ENCODE measurements at regions not wholly inside any gene's neighbourhood (a gene's known extent, or its start where the extent isn't known, plus 50 kb on each side); places are given as distances from the start of the nearest gene placed in this dataset.

GRCh38 chr5:4197151-4197550 is 601.5 kb downstream of the IRX1 start:
- DNase-seq (ENCODE audit: low read depth): no peak

GRCh38 chr5:4198461-4198860 is 602.8 kb downstream of the IRX1 start:
- DNase-seq (ENCODE audit: low read depth): no peak

GRCh38 chr5:4199049-4199841 is 603.6 kb downstream of the IRX1 start:
- no peak for DNase-seq (ENCODE audit: low read depth)

GRCh38 chr5:4203146-4203545 is 607.5 kb downstream of the IRX1 start:
- no peak for DNase-seq (ENCODE audit: low read depth)

- DNase-seq (ENCODE audit: low read depth): no peak
Observed at GRCh38 chr5:4204276-4205141, 608.9 kb downstream of the IRX1 start.

GRCh38 chr5:4205398-4205797 is 609.8 kb downstream of the IRX1 start:
- no peak for DNase-seq (ENCODE audit: low read depth)

- no peak for DNase-seq (ENCODE audit: low read depth)
Observed at GRCh38 chr5:4206127-4206526, 610.5 kb downstream of the IRX1 start.

GRCh38 chr5:4207486-4207885 is 611.9 kb downstream of the IRX1 start:
- DNase-seq (ENCODE audit: low read depth): no peak

GRCh38 chr5:4208537-4208936 is 612.9 kb downstream of the IRX1 start:
- no peak for DNase-seq (ENCODE audit: low read depth)

- no peak for DNase-seq (ENCODE audit: low read depth)
Observed at GRCh38 chr5:4208996-4209395, 613.4 kb downstream of the IRX1 start.

- no peak for DNase-seq (ENCODE audit: low read depth)
Observed at GRCh38 chr5:4212071-4212739, 616.6 kb downstream of the IRX1 start.

- no peak for DNase-seq (ENCODE audit: low read depth)
Observed at GRCh38 chr5:4212981-4213819, 617.6 kb downstream of the IRX1 start.

- DNase-seq (ENCODE audit: low read depth): no peak
Observed at GRCh38 chr5:4215143-4215542, 619.5 kb downstream of the IRX1 start.

- DNase-seq (ENCODE audit: low read depth): no peak
Observed at GRCh38 chr5:4216142-4216541, 620.5 kb downstream of the IRX1 start.

GRCh38 chr5:4220016-4220415 is 624.4 kb downstream of the IRX1 start:
- DNase-seq (ENCODE audit: low read depth): no peak

- no peak for DNase-seq (ENCODE audit: low read depth)
Observed at GRCh38 chr5:4221048-4221447, 625.4 kb downstream of the IRX1 start.

GRCh38 chr5:4222147-4222546 is 626.5 kb downstream of the IRX1 start:
- DNase-seq (ENCODE audit: low read depth): no peak

- no peak for DNase-seq (ENCODE audit: low read depth)
Observed at GRCh38 chr5:4222821-4223220, 627.2 kb downstream of the IRX1 start.

- no peak for DNase-seq (ENCODE audit: low read depth)
Observed at GRCh38 chr5:4225741-4226140, 630.1 kb downstream of the IRX1 start.

GRCh38 chr5:4226565-4226964 is 630.9 kb downstream of the IRX1 start:
- DNase-seq (ENCODE audit: low read depth): no peak

GRCh38 chr5:4228708-4229107 is 633.1 kb downstream of the IRX1 start:
- DNase-seq (ENCODE audit: low read depth): no peak
